GM12891 (cell line): ENCODE measurements at regions not wholly inside any gene's neighbourhood (a gene's known extent, or its start where the extent isn't known, plus 50 kb on each side); places are given as distances from the start of the nearest gene placed in this dataset.

Experiments
- PAX5 ChIP-seq: IDR thresholded peaks from 2 replicates; pipeline ENCODE4 v1.6.1; 2011; ENCODE audit warnings: low read length, moderate library complexity, mild to moderate bottlenecking; ENCODE audit not compliant: insufficient read depth, severe bottlenecking
- POLR2A ChIP-seq: IDR thresholded peaks from 2 replicates; pipeline ENCODE4 v1.6.1; 2011; ENCODE audit warnings: low read depth, low read length, control low read depth
- POLR2AphosphoS5 ChIP-seq: IDR thresholded peaks from 2 replicates; pipeline ENCODE4 v1.6.1; 2011; ENCODE audit warnings: low read depth, low read length, control low read depth
- POU2F2 ChIP-seq: IDR thresholded peaks from 2 replicates; pipeline ENCODE4 v1.6.1; 2011; ENCODE audit warnings: low read depth, mild to moderate bottlenecking, control low read depth, low read length, moderate library complexity
- SPI1 ChIP-seq: IDR thresholded peaks from 2 replicates; pipeline ENCODE4 v1.6.1; 2011; ENCODE audit warnings: low read depth, low read length, control low read depth
- TAF1 ChIP-seq: IDR thresholded peaks from 2 replicates; pipeline ENCODE4 v1.6.1; 2011; ENCODE audit warnings: low read depth, low read length, control low read depth

- TF ChIP-seq POLR2A (no peak), TAF1 (no peak), PAX5 (no peak), POLR2AphosphoS5 (no peak), POU2F2 (no peak), SPI1 (no peak)
These were observed 152.0 kb downstream of the KCNA5 start for GRCh38 chr12:5195691-5196090.
